SK-N-DZ (cell line): ENCODE measurements at regions not wholly inside any gene's neighbourhood (a gene's known extent, or its start where the extent isn't known, plus 50 kb on each side); places are given as distances from the start of the nearest gene placed in this dataset.
A peak's percentile ranks its signal among the peaks of the same experiment; 100 is the strongest.

Source experiments
- DNase-seq: peaks from one replicate; pipeline ENCODE4 v3.0.0-alpha.2; 2015; ENCODE audit warnings: low spot score

- no peak for DNase-seq
These were observed 205.0 kb upstream of the BTBD3 start for GRCh38 chr20:11712639-11713160.

GRCh38 chr20:11714886-11715285 is 202.8 kb upstream of the BTBD3 start:
- DNase-seq = no peak

- DNase-seq = peak; percentile 72
These were observed 201.3 kb upstream of the BTBD3 start for GRCh38 chr20:11716239-11716944.

GRCh38 chr20:11716945-11717248 is 200.8 kb upstream of the BTBD3 start:
- no peak for DNase-seq

- DNase-seq = no peak
These were observed 200.1 kb upstream of the BTBD3 start for GRCh38 chr20:11717562-11717961.

- no peak for DNase-seq
These were observed 199.1 kb upstream of the BTBD3 start for GRCh38 chr20:11718474-11719094.

GRCh38 chr20:11719153-11719552 is 198.5 kb upstream of the BTBD3 start:
- no peak for DNase-seq

GRCh38 chr20:11721411-11721810 is 196.3 kb upstream of the BTBD3 start:
- no peak for DNase-seq

GRCh38 chr20:11724097-11724496 is 193.6 kb upstream of the BTBD3 start:
- no peak for DNase-seq

- no peak for DNase-seq
These were observed 191.7 kb upstream of the BTBD3 start for GRCh38 chr20:11726026-11726425.

- DNase-seq = no peak
These were observed 190.0 kb upstream of the BTBD3 start for GRCh38 chr20:11727708-11728107.

- DNase-seq = no peak
These were observed 188.8 kb upstream of the BTBD3 start for GRCh38 chr20:11728937-11729336.

GRCh38 chr20:11729806-11730205 is 187.9 kb upstream of the BTBD3 start:
- no peak for DNase-seq

- DNase-seq = no peak
These were observed 183.3 kb upstream of the BTBD3 start for GRCh38 chr20:11734431-11734830.

GRCh38 chr20:11738852-11739251 is 178.8 kb upstream of the BTBD3 start:
- DNase-seq = no peak

GRCh38 chr20:11740975-11741374 is 176.7 kb upstream of the BTBD3 start:
- peak; percentile 43 for DNase-seq

- DNase-seq = no peak
These were observed 172.5 kb upstream of the BTBD3 start for GRCh38 chr20:11745145-11745544.

- no peak for DNase-seq
These were observed 169.3 kb upstream of the BTBD3 start for GRCh38 chr20:11748436-11748835.

GRCh38 chr20:11752336-11752735 is 165.4 kb upstream of the BTBD3 start:
- DNase-seq = no peak

GRCh38 chr20:11753155-11753554 is 164.5 kb upstream of the BTBD3 start:
- DNase-seq = no peak

GRCh38 chr20:11754451-11754850 is 163.2 kb upstream of the BTBD3 start:
- no peak for DNase-seq

GRCh38 chr20:11755071-11755841 is 162.4 kb upstream of the BTBD3 start:
- DNase-seq = no peak

GRCh38 chr20:11761497-11761896 is 156.2 kb upstream of the BTBD3 start:
- DNase-seq = no peak
